H1 (cell line): ENCODE measurements at regions not wholly inside any gene's neighbourhood (a gene's known extent, or its start where the extent isn't known, plus 50 kb on each side); places are given as distances from the start of the nearest gene placed in this dataset.

Experiments
- CTBP2 ChIP-seq: IDR thresholded peaks from 2 replicates; pipeline ENCODE4 v1.7.0; 2011; ENCODE audit warnings: borderline replicate concordance, mild to moderate bottlenecking, moderate library complexity, mixed read lengths, low read length; ENCODE audit not compliant: insufficient read depth, insufficient read length
- ZNF274 ChIP-seq: IDR thresholded peaks from 2 replicates; pipeline ENCODE4 v1.7.0; 2012; ENCODE audit warnings: low read length, borderline replicate concordance; ENCODE audit errors: extremely low read depth

- TF ChIP-seq ZNF274 (no peak), CTBP2 (no peak)
- TF ChIP-seq, all 59 proteins: peak for 0
Observed at GRCh38 chr4:44848466-44848865, 122.1 kb upstream of the GNPDA2 start (continued).
